ENCODE measurements at regions not wholly inside any gene's neighbourhood (a gene's known extent, or its start where the extent isn't known, plus 50 kb on each side); places are given as distances from the start of the nearest gene placed in this dataset.

GRCh38 chr2:8583400-8584173, 98.3 kb upstream of the ID2 start:
- Histone ChIP-seq H3K9me3 (ENCODE audit: control insufficient read depth in 1 of 2, insufficient read depth in 1 of 2, low read depth in 1 of 2, low read length in 2 of 2) (no peaks in the 10 kb centered on the region), H3K79me2 (ENCODE audit: insufficient read depth, low read length) (no peaks in the 10 kb centered on the region), H3K4me3 (replicated peaks in 1 of 2; ENCODE audit: low read depth in 1 of 2, low read length in 2 of 2) (peak overlapping the region; percentile 39 to 42), H3K9me2 (ENCODE audit: insufficient read depth) (no peaks in the 10 kb centered on the region), H4K20me1 (ENCODE audit: insufficient read depth) (no peaks in the 10 kb centered on the region), H3K4me1 (ENCODE audit: control insufficient read depth in 1 of 2, insufficient read depth in 2 of 2, low read length in 2 of 2) (peaks cover 15 to 39% of the 10 kb centered on the region in 2 experiments), H3K4me2 (ENCODE audit: low read length) (peak overlapping the region; percentile 87), H3K27me3 (ENCODE audit: insufficient read depth, low read length) (no peaks in the 10 kb centered on the region), H3K36me3 (ENCODE audit: control insufficient read depth in 1 of 2, insufficient read depth in 2 of 2, low read length in 2 of 2) (no peaks in the 10 kb centered on the region), H2AFZ (ENCODE audit: low read depth, low read length, poor library complexity, severe bottlenecking) (no peak overlapping the region), H3K9ac (ENCODE audit: low read length) (peak overlapping the region; percentile 60), H3K27ac (ENCODE audit: low read depth, low read length) (peak overlapping the region; percentile 50)
- intact Hi-C loops (cut with micrococcal nuclease) = loop anchor here (2.0 kb wide), 1 partner anchor 99 kb away; the partner anchor contains the start of gene ID2
- peak; percentile 89 for DNase-seq (ENCODE audit: low read depth, low spot score)
- ChIA-PET POLR2A (interaction anchor here (0.9 to 2.9 kb wide), 4 partner anchors 10 to 271 kb away, joined by 3 to 20 read pairs (median 3); partner anchors contain the start of gene ID2), CTCF (interaction anchor here (0.6 kb wide), 1 partner anchor 46 kb away, joined by 4 read pairs; no protein-coding TSS in a partner anchor), RAD21 (ENCODE audit: low non-redundant PET in 1 of 2, low total read pairs in 2 of 2, uncharacterized antibody in 2 of 2, unreplicated experiment in 2 of 2) (interaction anchor here (0.6 to 0.7 kb wide), 2 partner anchors 10 to 96 kb away, joined by 3 read pairs; no protein-coding TSS in a partner anchor)
- no TSS peak for BruUV-seq (replicated peaks)
- ATAC-seq = peak; percentile 98
- TF ChIP-seq POLR2AphosphoS5 (IDR thresholded peaks at IDR 0.05; ENCODE audit: low read depth, low read length) (peak; percentile 94), SP1 (IDR thresholded peaks at IDR 0.05; ENCODE audit: low read depth) (peak; percentile 64), YY1 (IDR thresholded peaks at IDR 0.05; ENCODE audit: extremely low read depth, insufficient replicate concordance, low read depth, low read length) (no peak), REST (IDR thresholded peaks at IDR 0.05; ENCODE audit: low read depth) (no peak), CEBPB (IDR thresholded peaks at IDR 0.05; ENCODE audit: low read depth) (no peak), CBX3 (IDR thresholded peaks at IDR 0.05; ENCODE audit: low read depth) (no peak), JUND (IDR thresholded peaks at IDR 0.05) (no peak), ELF1 (IDR thresholded peaks at IDR 0.05; ENCODE audit: borderline replicate concordance, low read depth) (no peak), ZFX (IDR thresholded peaks at IDR 0.05) (no peak), MAX (IDR thresholded peaks at IDR 0.05) (peak; percentile 85), TCF7L2 (IDR thresholded peaks at IDR 0.05; ENCODE audit: borderline replicate concordance, extremely low read depth, insufficient read depth, insufficient read length) (no peak), FOSL1 (IDR thresholded peaks at IDR 0.05; ENCODE audit: low read depth) (no peak), SIN3A (IDR thresholded peaks at IDR 0.05; ENCODE audit: low read depth) (no peak), CTCF (IDR thresholded peaks at IDR 0.05 in 2 of 3, conservative IDR thresholded peaks at IDR 0.05 in 1 of 3; ENCODE audit: borderline replicate concordance in 1 of 3, insufficient read depth in 1 of 3, low read depth in 2 of 3, low read length in 2 of 3) (no peak), EGR1 (IDR thresholded peaks at IDR 0.05; ENCODE audit: low read depth) (peak; percentile 72), ZBTB33 (IDR thresholded peaks at IDR 0.05; ENCODE audit: extremely low read depth, insufficient replicate concordance, low read length) (no peak), SRF (IDR thresholded peaks at IDR 0.05; ENCODE audit: low read depth) (no peak), EZH2phosphoT487 (IDR thresholded peaks at IDR 0.05; ENCODE audit: borderline replicate concordance) (no peak), POLR2A (IDR thresholded peaks at IDR 0.05; ENCODE audit: borderline replicate concordance, extremely low read depth, insufficient read depth, insufficient read length) (peak; percentile 70)
